Kidney (tissue), 13 donors: ENCODE measurements at regions not wholly inside any gene's neighbourhood (a gene's known extent, or its start where the extent isn't known, plus 50 kb on each side); places are given as distances from the start of the nearest gene placed in this dataset.
A peak's percentile ranks its signal among the peaks of the same experiment; 100 is the strongest.

Experiments
- DNase-seq, 5 donors: peaks; one replicate each; pipeline ENCODE4 v3.0.0-alpha.2; 2013 to 2020
- FAIRE-seq: peaks from 2 replicates; lab custom pipeline; 2012; peaks lifted over from hg19 to GRCh38; lab: Jason Lieb, UNC
- H3K27ac ChIP-seq, 2 donors: one replicate each; pipeline ENCODE4 v1.7.0; 2013; ENCODE audit warnings: low read depth in 2 of 2, low read length in 2 of 2, inconsistent platforms in 1 of 2
- H3K27me3 ChIP-seq: one replicate; pipeline ENCODE4 v1.7.1; 2013; ENCODE audit warnings: low read length, inconsistent platforms; ENCODE audit not compliant: control insufficient read depth, insufficient read depth
- H3K36me3 ChIP-seq, 3 donors: one replicate each; pipeline versions ENCODE4 v1.7.0 to v1.7.1; 2013; ENCODE audit warnings: low read length in 3 of 3, control low read depth in 1 of 3, inconsistent platforms in 1 of 3; ENCODE audit not compliant: insufficient read depth in 3 of 3, control insufficient read depth in 2 of 3
- H3K4me1 ChIP-seq, 3 donors: one replicate each; pipeline versions ENCODE4 v1.7.0 to v1.7.1; 2013; ENCODE audit warnings: low read length in 3 of 3, inconsistent platforms in 1 of 3, low read depth in 1 of 3; ENCODE audit not compliant: control insufficient read depth in 2 of 3, insufficient read depth in 2 of 3
- H3K4me3 ChIP-seq, 3 donors: one replicate each; pipeline versions ENCODE4 v1.7.0 to v1.8.1; 2013; ENCODE audit warnings: low read length in 3 of 3, control low read depth in 1 of 3, inconsistent platforms in 1 of 3
- H3K9ac ChIP-seq, 3 donors: one replicate each; pipeline versions ENCODE4 v1.7.0 to v1.7.1; 2013; ENCODE audit warnings: low read length in 3 of 3, control low read depth in 1 of 3, inconsistent platforms in 1 of 3
- H3K9me3 ChIP-seq, 3 donors: one replicate each; pipeline versions ENCODE4 v1.7.0 to v1.7.1; 2013; ENCODE audit warnings: low read length in 3 of 3, control low read depth in 1 of 3, inconsistent platforms in 1 of 3; ENCODE audit not compliant: control insufficient read depth in 2 of 3, insufficient read depth in 1 of 3
- CTCF ChIP-seq: IDR thresholded peaks from 3 replicates; pipeline ENCODE4 v1.5.1; 2012; ENCODE audit warnings: mild to moderate bottlenecking, moderate library complexity, borderline replicate concordance; ENCODE audit not compliant: insufficient read depth; ENCODE audit errors: extremely low read depth
- intact Hi-C: fragments of 100-400 bp; cut with DNase I; formaldehyde crosslinking; loops from one replicate; pipeline ENCODE4 v1.11.1; 2022
- donor health status: control.
- donor health status: control.
- donor health status: control.
- donor health status: control.
- donor health status: control.
- donor health status: DM: yes; HTN: yes; CAD: no.
- donor health status: Normal renal cell carcinoma (clear cell type).

GRCh38 chr16:62135911-62136310 lies 99.7 kb upstream of the CDH8 start:
- Histone ChIP-seq H3K9me3 (no peaks in the 10 kb centered on the region), H3K4me1 (no peaks in the 10 kb centered on the region), H3K9ac (no peak overlapping the region), H3K27me3 (no peaks in the 10 kb centered on the region), H3K36me3 (no peaks in the 10 kb centered on the region), H3K4me3 (no peak overlapping the region), H3K27ac (no peak overlapping the region)
- TF ChIP-seq CTCF: no peak
- intact Hi-C loops: no loop called here
- peak in 2 of 5 donors; percentile 22 to 27 for DNase-seq
- FAIRE-seq: no peak

GRCh38 chr16:62135446-62135845 lies 99.2 kb upstream of the CDH8 start:
- Histone ChIP-seq H3K27ac (no peak overlapping the region), H3K36me3 (no peaks in the 10 kb centered on the region), H3K9ac (no peak overlapping the region), H3K9me3 (no peaks in the 10 kb centered on the region), H3K4me1 (no peaks in the 10 kb centered on the region), H3K27me3 (no peaks in the 10 kb centered on the region), H3K4me3 (no peak overlapping the region)
- TF ChIP-seq CTCF: no peak
- intact Hi-C loops: no loop called here
- DNase-seq: no peak
- FAIRE-seq: no peak

- DNase-seq: no peak
- Histone ChIP-seq H3K9ac (no peak overlapping the region), H3K9me3 (no peaks in the 10 kb centered on the region), H3K27ac (no peak overlapping the region), H3K27me3 (no peaks in the 10 kb centered on the region), H3K36me3 (no peaks in the 10 kb centered on the region), H3K4me3 (no peak overlapping the region), H3K4me1 (no peaks in the 10 kb centered on the region)
- intact Hi-C loops: no loop called here
- no peak for FAIRE-seq
- TF ChIP-seq CTCF: no peak
These were observed 93.9 kb upstream of the CDH8 start for GRCh38 chr16:62130101-62130500.

DNA sequence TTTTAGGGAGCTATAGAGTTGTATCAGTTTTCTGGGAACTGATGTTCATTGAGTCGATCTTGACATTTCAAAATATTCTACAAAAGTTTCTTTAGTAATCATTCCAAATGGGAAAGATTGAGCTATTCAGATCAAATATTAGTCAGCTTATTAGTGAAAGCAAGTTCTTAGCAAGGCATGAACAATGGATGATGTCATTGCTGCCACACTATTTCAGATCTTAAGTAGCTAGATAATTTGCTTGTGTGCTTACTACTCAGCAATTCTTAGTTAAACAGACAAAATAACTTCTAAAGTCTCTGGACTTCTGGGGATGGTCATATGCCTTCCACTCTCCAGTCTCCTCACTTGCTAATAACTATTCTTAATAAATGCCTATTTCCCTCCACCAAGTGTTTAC lies 69.0 kb upstream of the CDH8 start:
- Histone ChIP-seq H3K9ac (no peak overlapping the region), H3K27me3 (no peaks in the 10 kb centered on the region), H3K36me3 (no peaks in the 10 kb centered on the region), H3K4me3 (no peak overlapping the region), H3K9me3 (no peaks in the 10 kb centered on the region), H3K4me1 (no peaks in the 10 kb centered on the region), H3K27ac (no peak overlapping the region)
- DNase-seq (no peak), FAIRE-seq (no peak)
- intact Hi-C loops: no loop called here
- no peak for TF ChIP-seq CTCF
